ENCODE measurements at regions not wholly inside any gene's neighbourhood (a gene's known extent, or its start where the extent isn't known, plus 50 kb on each side); places are given as distances from the start of the nearest gene placed in this dataset.

DNA sequence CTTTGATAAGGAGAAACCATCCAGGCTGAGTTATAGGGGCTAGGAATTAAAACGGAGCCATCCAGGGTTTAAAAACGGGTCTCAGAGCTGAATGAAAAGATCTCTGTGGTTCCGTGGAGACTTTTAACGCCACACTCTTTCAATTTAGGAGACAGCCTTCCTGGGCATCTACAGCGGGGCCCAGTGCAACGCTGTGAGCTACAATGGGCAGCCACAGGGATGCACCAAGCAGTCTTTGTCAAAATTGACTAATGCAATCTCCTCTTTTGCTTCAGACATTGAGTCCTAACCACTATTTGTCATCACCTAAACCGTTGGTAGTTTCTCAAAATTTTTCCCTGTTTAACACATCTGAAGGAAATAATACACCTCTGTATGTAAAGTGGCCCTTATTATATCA is 96.6 kb upstream of the ABCA1 start:
- DNase-seq, result no peak

GRCh38 chr9:105026451-105026850 is 98.5 kb upstream of the ABCA1 start:
- no peak for DNase-seq

GRCh38 chr9:105027084-105027483 is 99.1 kb upstream of the ABCA1 start:
- DNase-seq, result no peak

- no peak for DNase-seq
Measured at GRCh38 chr9:105030285-105030684, 102.3 kb upstream of the ABCA1 start.

DNA sequence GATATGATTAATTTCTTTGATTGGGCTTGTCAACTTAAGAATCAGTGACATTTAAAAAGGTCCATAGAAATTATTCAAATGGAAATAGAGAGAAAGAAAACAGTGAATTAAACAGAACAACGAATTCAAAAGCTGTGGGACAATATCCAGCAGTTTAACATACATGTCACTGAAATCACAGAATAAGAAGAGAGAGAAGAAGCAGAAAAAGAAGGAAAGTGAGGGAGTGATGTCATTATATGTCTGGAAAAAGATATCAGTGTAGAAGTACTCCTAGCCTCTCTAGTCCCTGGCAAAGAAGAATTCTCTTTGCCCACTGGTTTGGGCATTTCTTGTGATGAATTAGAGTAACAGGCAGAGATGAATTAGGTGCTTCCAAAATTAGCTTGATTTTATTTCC is 109.2 kb upstream of the ABCA1 start:
- no peak for DNase-seq

DNA sequence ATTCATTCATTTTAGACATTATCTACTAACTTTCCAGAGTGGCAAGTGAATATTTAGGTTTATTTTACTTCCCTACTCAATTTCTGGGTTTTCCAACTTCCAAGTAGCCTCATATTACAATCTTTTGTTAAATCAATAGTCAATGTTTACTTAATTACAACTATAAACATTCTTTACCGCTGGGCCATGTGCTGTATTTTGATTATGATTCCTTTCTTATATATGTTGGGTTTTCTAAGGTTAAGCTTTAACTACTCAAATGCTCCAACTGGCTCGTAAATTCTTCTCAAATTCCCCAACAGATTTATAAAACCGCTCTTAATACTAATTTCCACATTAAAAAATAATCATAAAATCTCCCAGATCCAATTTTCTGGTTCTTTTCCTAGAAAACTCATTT is 110.1 kb upstream of the ABCA1 start:
- DNase-seq, result no peak

- DNase-seq, result no peak
Measured at GRCh38 chr9:105039175-105039799, 111.3 kb upstream of the ABCA1 start.

DNA sequence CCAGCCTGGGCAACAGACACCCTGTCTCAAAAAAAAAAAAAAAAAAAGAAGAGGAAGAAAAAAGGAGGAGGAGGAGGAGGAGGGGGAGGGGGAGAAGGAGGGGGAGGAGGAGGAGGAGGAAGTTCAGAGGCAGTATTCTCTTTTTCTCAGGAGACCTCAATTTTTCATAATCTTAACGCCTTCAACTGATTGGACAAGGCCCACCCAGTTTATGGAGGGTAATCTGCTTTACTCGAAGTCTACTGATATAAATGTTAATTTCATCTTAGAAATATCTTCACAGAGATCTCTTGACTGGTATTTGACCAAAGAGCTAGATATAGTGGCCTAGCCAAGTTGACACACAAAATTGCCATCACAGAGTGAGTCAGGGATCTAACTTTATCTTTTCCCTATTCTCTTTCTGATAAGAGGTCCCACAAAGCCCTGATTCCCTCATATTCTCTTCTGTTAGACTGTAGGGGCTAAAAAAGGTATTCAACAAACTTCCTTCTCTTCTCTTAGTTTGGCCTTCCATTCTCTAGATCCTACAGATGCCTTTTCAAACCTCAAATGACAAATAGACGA is 115.5 kb upstream of the ABCA1 start:
- no peak for DNase-seq

- no peak for DNase-seq
Measured at GRCh38 chr9:105044518-105044917, 116.6 kb upstream of the ABCA1 start.

- DNase-seq, result no peak
Measured at GRCh38 chr9:105046907-105047741, 119.2 kb upstream of the ABCA1 start.

DNA sequence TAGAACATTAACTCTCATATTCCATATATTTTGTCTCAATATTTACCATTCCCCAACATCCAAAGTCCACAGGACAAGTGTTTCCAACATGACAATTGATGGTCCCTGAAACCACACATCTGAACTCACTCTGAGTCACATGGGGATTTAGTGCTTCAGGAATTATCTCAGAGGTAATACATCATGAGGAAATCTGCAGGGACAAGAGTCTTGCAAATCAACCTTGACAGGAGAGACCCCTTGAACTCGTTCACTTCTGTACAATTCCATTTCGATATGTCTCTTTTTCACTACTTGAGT is 119.7 kb upstream of the ABCA1 start:
- no peak for DNase-seq

DNA sequence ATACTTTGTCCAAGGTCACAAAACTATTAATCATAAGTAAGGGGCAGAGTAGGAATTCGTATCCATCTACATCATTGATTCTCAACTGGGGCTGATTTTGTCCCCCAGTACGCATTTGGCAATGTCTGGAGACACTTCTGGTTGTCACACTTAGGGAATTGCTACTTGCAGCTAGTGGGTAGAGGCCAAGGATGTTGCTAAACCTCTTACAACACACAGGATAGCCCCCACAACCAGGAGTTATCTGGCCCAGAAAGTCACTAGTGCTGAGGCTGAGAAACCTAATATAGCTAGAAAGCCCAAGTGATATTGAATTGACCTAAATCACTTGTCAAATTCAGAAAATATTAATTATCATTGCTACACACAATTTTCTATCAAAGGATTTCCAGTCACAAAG is 120.4 kb upstream of the ABCA1 start:
- no peak for DNase-seq

DNA sequence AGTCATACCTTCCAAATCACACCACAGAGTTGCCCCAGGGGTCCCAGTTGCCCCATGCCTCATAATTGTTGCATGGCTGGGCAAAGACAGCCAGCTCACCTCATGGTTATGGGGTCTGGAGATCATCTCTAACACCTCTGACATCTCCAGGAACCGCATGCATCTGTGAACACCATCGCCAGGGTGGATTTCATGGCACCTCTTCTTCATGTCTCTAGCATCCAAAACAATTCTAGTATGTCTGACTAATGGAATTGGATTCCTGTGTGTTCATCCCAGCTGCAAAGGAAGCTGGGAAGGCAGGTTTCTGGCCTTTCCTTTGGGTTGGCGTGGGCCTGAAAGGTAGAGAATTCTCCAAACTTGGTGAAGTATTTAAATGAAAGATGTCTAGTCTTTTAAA is 122.3 kb upstream of the ABCA1 start:
- DNase-seq, result no peak

GRCh38 chr9:105051897-105052296 is 123.9 kb upstream of the ABCA1 start:
- no peak for DNase-seq

DNA sequence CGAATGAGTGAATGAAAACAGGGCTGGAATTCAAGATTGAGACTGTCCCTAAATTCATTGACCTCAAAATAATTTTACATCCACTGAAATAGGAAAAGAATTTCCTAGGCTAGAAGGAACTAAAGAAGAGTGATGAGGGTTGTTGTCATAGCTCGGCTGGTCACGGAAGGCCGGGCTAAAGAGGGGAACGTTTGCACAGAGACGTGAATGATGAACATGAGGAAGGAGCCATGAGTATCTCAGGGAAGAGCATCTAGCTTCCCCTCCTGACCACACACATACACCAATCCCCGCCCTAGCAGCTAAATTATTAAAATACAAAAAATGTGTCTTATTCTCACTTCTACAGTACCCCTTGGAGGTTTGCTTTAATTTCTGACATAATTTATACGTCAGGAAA is 124.4 kb upstream of the ABCA1 start:
- no peak for DNase-seq

DNA sequence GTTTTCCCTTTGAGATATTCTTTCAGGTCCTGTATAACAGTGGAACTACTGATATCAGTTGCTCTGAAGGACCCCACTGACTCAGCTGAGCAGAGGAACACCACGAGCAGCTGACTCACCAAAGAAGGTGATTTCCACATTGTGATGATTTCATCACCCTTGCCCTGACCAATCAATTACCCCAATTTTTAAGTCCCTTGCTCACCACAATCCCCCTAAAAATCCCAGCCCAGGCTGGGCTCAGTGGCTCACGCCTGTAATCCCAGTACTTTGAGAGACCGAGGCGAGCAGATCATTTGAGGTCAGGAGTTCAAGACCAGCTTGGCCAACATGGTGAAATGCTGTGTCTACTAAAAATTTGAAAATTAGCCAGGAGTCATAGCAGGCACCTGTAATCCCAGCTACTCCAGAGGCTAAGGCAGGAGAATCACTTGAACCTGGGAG is 125.3 kb upstream of the ABCA1 start:
- no peak for DNase-seq

DNA sequence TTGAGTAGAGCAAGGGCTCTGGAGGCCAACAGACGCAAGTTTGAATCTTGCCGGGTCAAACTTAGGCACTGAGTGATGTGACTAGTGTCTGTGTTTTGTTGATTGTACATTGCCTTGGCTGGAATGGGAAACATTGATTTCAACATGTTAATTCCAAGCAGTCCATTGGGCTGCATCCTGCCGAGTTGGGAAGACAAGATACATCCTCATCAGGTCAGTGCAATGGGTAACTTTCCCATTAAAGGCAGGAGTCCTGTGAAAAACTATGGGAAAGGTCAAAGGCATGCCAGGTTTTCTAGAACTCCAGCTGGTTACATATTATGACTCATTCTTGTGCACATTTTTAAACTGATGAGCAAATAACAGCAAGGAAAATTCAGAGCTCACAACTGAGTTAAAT is 126.5 kb upstream of the ABCA1 start:
- DNase-seq, result no peak

- no peak for DNase-seq
Measured at GRCh38 chr9:105055917-105056316, 128.0 kb upstream of the ABCA1 start.

DNA sequence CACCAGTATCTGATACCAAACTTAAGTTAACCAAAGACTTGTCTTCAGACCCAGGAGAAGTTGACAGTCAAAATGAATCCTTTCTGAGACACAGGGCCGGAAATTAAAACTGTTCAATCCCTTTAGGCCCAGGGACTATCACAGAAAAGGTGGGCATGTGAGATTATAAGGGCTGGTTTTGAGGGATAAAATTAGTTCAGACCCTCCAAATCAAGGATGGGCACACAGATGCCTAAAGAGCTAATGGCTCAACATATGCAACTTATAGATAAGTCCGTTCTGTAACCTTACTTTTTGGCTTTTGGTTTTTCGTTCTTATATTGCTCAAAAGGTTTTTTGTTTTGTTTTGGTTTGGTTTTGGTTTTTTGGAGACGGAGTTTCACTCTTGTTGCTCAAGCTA is 129.6 kb upstream of the ABCA1 start:
- no peak for DNase-seq

- no peak for DNase-seq
Measured at GRCh38 chr9:105059252-105059651, 131.3 kb upstream of the ABCA1 start.

GRCh38 chr9:105062222-105062855 is 134.4 kb upstream of the ABCA1 start:
- DNase-seq, result no peak

DNA sequence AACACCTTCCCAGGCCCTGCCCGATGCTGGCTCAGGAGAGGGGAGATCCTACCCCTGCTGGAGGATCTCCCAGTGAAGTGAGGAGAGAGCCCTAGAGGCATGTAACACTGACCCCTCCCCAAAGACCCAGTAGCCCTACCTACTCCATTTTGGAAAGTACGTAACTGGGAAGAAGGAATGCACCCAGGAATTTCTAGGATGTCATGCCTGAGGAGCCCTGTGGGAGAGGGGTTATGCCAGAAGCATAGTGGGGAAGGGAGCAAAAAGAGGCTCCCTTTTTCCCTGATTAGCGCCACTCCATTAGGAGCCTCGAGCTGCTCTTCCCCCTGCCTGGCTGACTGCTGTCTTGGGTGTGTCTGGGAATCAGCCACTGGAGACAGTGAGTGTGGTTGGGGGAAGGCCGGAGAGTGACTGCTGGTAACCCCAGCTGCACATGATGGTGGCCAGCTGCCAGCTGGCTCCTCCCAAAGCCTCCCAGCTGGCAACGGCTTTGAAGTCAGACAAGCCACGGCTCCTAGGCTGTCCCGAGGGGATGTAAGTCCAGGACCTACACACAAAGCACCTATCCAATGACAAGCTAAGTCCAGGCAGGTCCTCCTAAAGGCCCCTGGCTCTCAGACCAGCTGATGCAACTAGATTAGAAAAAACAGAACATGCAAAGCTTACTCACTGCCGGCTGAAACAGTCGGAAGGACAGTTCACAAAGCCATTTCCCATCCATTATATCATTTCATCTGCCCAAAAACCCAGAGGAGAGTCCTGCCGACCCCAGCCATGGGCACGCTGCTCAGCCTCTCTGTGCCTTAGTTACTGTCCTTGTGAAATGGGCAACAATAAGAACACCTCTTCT is 136.5 kb upstream of the ABCA1 start:
- DNase-seq, result no peak
